ENCODE measurements at regions not wholly inside any gene's neighbourhood (a gene's known extent, or its start where the extent isn't known, plus 50 kb on each side); places are given as distances from the start of the nearest gene placed in this dataset.
"Not testable (repeated sequence)": the region's sequence is repeated elsewhere in the genome, so short reads cannot be mapped to it uniquely, and the experiment has no call there.

GRCh38 chr2:7604456-7604855 is 687.2 kb downstream of the RNF144A start:
- DNase-seq: no peak

DNA sequence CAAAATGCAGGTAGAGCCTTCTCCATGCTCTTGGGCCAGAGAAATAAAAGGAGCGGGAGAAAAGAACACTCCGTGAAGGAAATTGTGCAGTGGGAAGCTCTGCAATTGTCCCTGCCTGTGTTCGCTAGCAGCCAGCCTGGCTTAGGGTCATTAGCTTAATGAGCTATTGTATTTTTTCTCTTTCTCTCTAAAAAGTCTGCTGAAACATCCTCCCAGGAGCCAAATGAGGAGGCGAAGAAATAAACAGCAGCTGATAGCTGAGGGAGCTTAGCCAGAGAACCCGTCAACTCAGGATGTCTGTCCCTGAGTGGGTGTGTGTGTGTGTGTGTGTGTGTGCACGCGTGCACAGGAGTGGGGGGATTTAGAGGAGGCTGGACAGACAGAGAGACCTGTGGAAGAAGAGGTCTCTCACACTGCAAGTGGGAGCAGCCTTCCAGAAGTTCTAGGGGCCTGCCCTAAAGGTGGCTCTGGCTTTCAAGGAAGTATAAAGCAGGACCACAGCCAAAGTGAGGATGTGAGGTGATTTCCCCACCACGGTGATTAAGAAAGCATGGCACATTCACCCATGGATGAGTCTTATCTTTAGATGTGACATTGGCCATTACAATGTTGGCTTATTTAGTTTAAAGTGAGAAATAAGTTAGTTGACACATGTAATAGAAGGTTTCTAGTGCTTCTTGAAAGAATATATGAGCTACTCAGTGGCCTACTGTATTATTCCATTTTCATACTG is 690.4 kb downstream of the RNF144A start:
- no peak for DNase-seq

DNA sequence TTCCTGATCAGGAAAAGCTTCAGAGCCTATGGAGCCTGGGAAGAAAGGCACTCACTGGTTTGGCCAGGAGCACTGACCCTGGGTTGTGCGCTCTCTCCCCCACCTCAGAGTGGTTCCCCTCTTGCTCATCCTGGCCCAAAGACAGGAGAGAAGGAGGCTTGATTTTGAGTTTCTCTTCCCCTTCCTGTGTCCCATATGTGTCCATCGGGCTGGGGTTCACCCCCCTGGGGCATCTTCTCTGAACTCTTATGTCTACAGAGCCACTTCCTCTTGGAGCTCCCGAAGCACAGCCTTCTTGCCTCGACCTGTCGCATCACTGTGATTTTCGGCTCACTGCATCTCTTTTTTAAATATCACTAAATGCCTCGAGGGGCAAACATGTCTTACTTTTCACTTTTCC is 692.3 kb downstream of the RNF144A start:
- no peak for DNase-seq

GRCh38 chr2:7609974-7610373 is 692.8 kb downstream of the RNF144A start:
- no peak for DNase-seq

- DNase-seq: no peak
Observed at GRCh38 chr2:7611750-7612149, 694.5 kb downstream of the RNF144A start.

- no peak for DNase-seq
Observed at GRCh38 chr2:7612969-7613368, 695.8 kb downstream of the RNF144A start.

- DNase-seq: no peak
Observed at GRCh38 chr2:7613831-7614230, 696.6 kb downstream of the RNF144A start.

DNA sequence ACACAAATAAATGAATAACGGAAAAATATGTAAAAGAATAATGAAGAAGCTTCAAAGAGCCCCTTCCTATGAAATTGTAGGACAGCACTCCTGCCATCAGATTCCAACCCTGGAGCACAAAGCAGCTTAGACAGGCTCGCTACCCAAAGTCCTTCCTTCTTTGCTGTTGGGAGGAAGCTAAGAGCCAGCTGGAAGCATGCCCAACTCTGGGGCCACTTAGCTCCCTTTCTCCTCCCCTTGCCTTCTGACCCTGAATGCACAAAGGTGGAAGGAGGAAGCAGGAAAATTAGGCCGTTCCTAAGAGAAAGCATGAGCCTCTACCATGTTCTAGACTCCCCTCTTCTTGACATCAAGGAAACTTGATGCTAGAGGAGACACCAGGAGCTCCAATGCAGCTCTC is 700.8 kb downstream of the RNF144A start:
- DNase-seq: no peak

DNA sequence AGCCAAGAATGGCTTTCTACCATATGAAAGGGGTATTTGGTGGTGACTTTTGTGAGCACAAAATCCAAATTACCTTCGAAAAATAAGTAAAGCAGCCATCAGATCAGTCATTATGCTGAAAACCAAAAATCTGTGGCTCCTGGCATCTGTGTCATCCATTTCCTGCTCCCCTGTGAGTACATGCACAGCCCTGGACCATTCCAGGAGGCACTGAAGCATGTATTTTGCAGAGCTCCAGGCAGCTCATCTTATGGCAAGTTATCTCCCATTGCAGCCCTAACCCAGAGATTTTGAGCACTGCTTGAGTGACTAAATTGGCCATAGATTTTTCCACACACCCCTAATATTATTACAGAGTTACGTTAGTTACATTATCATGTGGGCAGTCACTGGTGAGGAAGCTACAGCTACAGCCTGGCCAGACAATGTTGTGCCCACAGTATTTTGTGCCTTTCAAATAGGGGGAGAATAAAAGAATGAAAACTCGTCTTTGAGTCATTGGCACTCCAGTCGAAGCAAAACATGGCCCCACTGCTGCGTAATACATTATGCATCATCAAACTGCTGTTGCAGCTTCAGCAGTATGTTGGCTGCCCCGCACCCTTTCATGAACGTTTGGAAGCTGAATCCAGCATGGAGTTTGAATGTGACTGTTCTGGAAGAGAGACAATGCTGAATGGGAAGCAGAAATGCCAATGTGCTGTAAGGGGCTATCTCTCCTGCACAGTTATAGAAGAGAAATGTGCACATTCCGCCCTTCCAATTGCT is 702.2 kb downstream of the RNF144A start:
- no peak for DNase-seq

- DNase-seq: no peak
Observed at GRCh38 chr2:7620255-7620654, 703.0 kb downstream of the RNF144A start.

- DNase-seq: no peak
Observed at GRCh38 chr2:7621018-7621814, 704.0 kb downstream of the RNF144A start.

- DNase-seq: no peak
Observed at GRCh38 chr2:7625392-7626138, 708.4 kb downstream of the RNF144A start.

- no peak for DNase-seq
Observed at GRCh38 chr2:7626139-7626537, 708.9 kb downstream of the RNF144A start.

GRCh38 chr2:7627583-7627982 is 710.4 kb downstream of the RNF144A start:
- DNase-seq: no peak

DNA sequence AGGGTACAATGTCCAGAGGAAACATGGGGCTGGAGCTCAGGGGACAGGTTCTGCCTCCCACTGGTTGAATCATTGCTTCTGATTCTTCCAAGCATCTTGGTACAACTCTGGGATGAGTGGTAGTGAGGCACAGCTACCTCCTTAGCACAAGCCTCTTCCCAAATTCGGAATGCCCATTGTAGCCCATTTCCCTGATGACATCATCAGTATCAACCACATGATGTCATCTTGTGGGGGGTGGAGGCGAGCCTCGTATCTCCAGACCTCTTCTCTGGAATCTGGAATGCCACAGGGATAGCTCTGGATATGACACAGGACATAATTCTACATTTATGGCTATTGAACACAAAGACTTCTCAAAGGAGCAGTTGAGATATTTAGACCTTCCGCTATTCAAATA is 715.2 kb downstream of the RNF144A start:
- no peak for DNase-seq

DNA sequence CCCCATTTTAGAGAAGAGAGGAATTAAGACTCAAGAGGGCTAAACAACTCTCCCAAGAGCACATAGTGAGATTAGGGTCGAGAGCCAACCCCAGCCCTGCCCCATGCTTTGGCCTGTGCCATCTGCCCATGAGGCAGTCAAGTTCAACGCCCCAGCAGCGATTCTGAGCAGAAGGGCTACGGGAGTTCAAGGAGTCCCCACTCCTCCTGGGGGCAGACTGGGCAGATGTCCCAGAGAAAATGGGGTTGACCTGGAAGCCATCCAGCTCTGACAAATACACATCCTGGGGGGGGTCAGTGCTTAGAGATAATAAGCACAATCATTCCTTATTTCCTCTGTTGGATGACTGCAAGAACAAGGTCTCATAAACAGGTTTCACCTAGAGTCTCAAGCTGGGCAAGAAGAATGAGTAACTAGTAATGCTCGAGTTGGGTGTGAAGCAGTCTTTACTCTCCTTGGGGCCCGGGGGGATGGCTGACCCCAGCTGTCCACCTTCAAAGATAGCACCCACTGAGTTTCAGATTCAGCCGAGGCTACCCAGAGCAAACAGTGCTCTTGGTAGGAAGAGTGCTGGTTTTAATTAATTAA is 716.4 kb downstream of the RNF144A start:
- no peak for DNase-seq

GRCh38 chr2:7634409-7634808 is 717.2 kb downstream of the RNF144A start:
- DNase-seq: no peak

DNA sequence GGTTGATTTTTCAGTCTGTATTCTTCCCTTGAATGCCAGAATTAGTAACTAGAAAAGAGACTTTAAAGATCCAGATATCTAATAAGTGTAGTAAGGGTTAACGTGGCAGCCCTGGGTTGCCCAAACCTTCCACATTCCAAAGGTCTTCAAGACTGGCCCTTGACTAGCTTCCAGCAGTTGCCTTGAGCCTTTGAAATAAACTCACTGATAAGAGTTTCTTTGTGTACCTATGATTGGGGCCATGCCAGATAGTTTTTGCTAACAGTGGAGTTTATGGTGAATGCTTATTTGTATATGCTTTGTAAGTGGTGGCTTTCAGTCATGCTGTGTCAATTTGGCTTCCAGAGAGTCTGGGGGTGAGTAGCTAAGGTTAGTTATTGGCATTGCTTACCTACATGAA is 722.3 kb downstream of the RNF144A start:
- DNase-seq: no peak

GRCh38 chr2:7641272-7641671 is 724.1 kb downstream of the RNF144A start:
- not testable (repeated sequence) for DNase-seq

DNA sequence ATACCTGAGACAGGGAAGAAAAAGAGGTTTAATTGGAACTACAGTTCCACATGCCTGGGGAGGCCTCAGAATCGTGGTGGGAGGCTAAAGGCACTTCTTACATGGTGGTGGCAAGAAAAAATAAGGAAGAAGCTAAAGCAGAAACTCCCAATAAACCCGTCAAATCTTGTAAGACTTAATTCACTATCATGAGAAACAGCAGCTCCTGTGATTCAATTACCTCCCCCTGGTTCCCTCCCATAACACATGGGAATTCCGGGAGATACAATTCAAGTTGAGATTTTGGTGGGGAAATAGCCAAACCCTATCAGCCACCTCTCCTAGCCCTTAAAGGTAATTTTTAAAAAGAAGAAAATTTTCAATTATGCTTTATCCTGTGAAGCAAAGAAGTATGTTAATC is 728.8 kb downstream of the RNF144A start:
- no peak for DNase-seq

DNA sequence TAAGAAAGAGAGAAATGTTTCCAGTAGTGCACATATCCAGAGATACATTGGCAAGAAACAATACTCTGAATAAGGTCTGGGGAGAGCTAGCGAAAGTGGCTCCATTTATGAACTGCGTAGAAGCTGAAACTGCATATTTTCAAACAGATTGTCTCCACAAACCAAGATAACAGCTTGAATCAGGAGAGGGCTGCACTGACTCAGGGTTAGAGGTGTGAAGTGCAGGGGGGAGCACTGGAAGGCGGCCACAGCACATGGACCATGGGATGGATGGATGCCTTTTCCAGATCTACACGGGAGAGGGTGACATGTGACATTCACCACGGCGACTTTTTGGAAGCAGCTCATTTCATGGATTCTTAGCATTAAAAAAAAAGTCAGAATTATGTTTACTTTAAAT is 729.4 kb downstream of the RNF144A start:
- DNase-seq: no peak

- no peak for DNase-seq
Observed at GRCh38 chr2:7648221-7648795, 731.1 kb downstream of the RNF144A start.
